ENCODE measurements at regions not wholly inside any gene's neighbourhood (a gene's known extent, or its start where the extent isn't known, plus 50 kb on each side); places are given as distances from the start of the nearest gene placed in this dataset.
"Not testable (repeated sequence)": the region's sequence is repeated elsewhere in the genome, so short reads cannot be mapped to it uniquely, and the experiment has no call there.

GRCh38 chr10:33082373-33082895 lies 124.4 kb upstream of the ITGB1 start:
- H3K27ac Mint-ChIP-seq: no peak overlapping the region

GRCh38 chr10:33080467-33080866 lies 122.4 kb upstream of the ITGB1 start:
- H3K79me2 ChIP-seq (ENCODE audit: control insufficient read depth, insufficient read depth, low read length); H3K4me1 ChIP-seq (ENCODE audit: control insufficient read depth in 2 of 2, insufficient read depth in 2 of 2, low read length in 2 of 2); POLR2A ChIA-PET; H3K27ac Mint-ChIP-seq; ATAC-seq (ENCODE audit: low read depth); CTCF ChIA-PET; H3K9me3 ChIP-seq (ENCODE audit: control extremely low read depth in 1 of 3, control insufficient read depth in 2 of 3, insufficient read depth in 1 of 3, low read length in 2 of 3); H3K36me3 ChIP-seq (replicated peaks in 1 of 2; ENCODE audit: control extremely low read depth in 1 of 2, control insufficient read depth in 1 of 2, extremely low read depth in 1 of 2, insufficient read depth in 2 of 2, low read length in 1 of 2); H3K9me3 Mint-ChIP-seq (ENCODE audit: insufficient read depth); H3K27ac ChIP-seq (ENCODE audit: low read length in 2 of 2); H3K4me2 ChIP-seq (replicated peaks; ENCODE audit: low read depth, low read length, poor library complexity, severe bottlenecking); H3K27me3 ChIP-seq (replicated peaks in 1 of 4; ENCODE audit: control extremely low read depth in 1 of 4, control insufficient read depth in 3 of 4, insufficient read depth in 4 of 4, low read length in 3 of 4); H3K4me1 Mint-ChIP-seq; H2AFZ ChIP-seq (ENCODE audit: insufficient read depth, low read depth, low read length, poor library complexity, severe bottlenecking); H3K27me3 Mint-ChIP-seq; H4K20me1 ChIP-seq (ENCODE audit: control insufficient read depth, insufficient read depth, low read length, poor library complexity, severe bottlenecking); H3K9ac ChIP-seq (ENCODE audit: low read length); H3K4me3 Mint-ChIP-seq; intact Hi-C loops (cut with micrococcal nuclease); H3K4me3 ChIP-seq (ENCODE audit: control extremely low read depth in 1 of 5, extremely low read depth in 1 of 5, insufficient read depth in 1 of 5, low read depth in 2 of 5, low read length in 4 of 5); DNase-seq: not testable (repeated sequence)
- WGBS (ENCODE audit: insufficient coverage): no CpG with 5 or more reads among the region's 2 CpGs

More at GRCh38 chr10:33082373-33082895, 124.4 kb upstream of the ITGB1 start:
- Mint-ChIP-seq H3K4me1 (peaks cover 16% of the 10 kb centered on the region), H3K4me3 (no peak overlapping the region), H3K9me3 (ENCODE audit: insufficient read depth) (peaks cover 6% of the 10 kb centered on the region), H3K27me3 (no peaks in the 10 kb centered on the region)
- ChIA-PET POLR2A (no interaction called here), CTCF (interaction anchor here (1.2 kb wide), 1 partner anchor 9 kb away, joined by 4 read pairs; no protein-coding TSS in a partner anchor)
- no peaks in the 10 kb centered on the region for H3K36me3 ChIP-seq (replicated peaks in 1 of 2; ENCODE audit: control extremely low read depth in 1 of 2, control insufficient read depth in 1 of 2, extremely low read depth in 1 of 2, insufficient read depth in 2 of 2, low read length in 1 of 2)
- no peaks in the 10 kb centered on the region for H3K79me2 ChIP-seq (ENCODE audit: control insufficient read depth, insufficient read depth, low read length)
- intact Hi-C loops (cut with micrococcal nuclease): no loop called here
- no peak for ATAC-seq (ENCODE audit: low read depth)
- H4K20me1 ChIP-seq (ENCODE audit: control insufficient read depth, insufficient read depth, low read length, poor library complexity, severe bottlenecking): no peaks in the 10 kb centered on the region
- no peak overlapping the region for H3K4me3 ChIP-seq (ENCODE audit: control extremely low read depth in 1 of 5, extremely low read depth in 1 of 5, insufficient read depth in 1 of 5, low read depth in 2 of 5, low read length in 4 of 5)
- H3K9me3 ChIP-seq (ENCODE audit: control extremely low read depth in 1 of 3, control insufficient read depth in 2 of 3, insufficient read depth in 1 of 3, low read length in 2 of 3): peaks cover 0 to 2% (median 2%) of the 10 kb centered on the region in 3 donors
- WGBS (ENCODE audit: insufficient coverage): no CpG with 5 or more reads among the region's 2 CpGs
- no peak overlapping the region for H3K9ac ChIP-seq (ENCODE audit: low read length)
- no peak overlapping the region for H3K4me2 ChIP-seq (replicated peaks; ENCODE audit: low read depth, low read length, poor library complexity, severe bottlenecking)
- DNase-seq: no peak
- H2AFZ ChIP-seq (ENCODE audit: insufficient read depth, low read depth, low read length, poor library complexity, severe bottlenecking): no peak overlapping the region
- no peaks in the 10 kb centered on the region for H3K27me3 ChIP-seq (replicated peaks in 1 of 4; ENCODE audit: control extremely low read depth in 1 of 4, control insufficient read depth in 3 of 4, insufficient read depth in 4 of 4, low read length in 3 of 4)
- H3K4me1 ChIP-seq (ENCODE audit: control insufficient read depth in 2 of 2, insufficient read depth in 2 of 2, low read length in 2 of 2): peaks cover 6 to 7% of the 10 kb centered on the region in 2 donors
- no peak overlapping the region for H3K27ac ChIP-seq (ENCODE audit: low read length in 2 of 2)
- no peak for TF ChIP-seq CTCF (IDR thresholded peaks at IDR 0.05)
- TF ChIP-seq EZH2 (IDR thresholded peaks at IDR 0.05; ENCODE audit: borderline replicate concordance, insufficient read depth, low read depth, low read length, poor library complexity, severe bottlenecking): no peak

All from B cell (primary cell).